NB4 (cell line): ENCODE measurements at regions not wholly inside any gene's neighbourhood (a gene's known extent, or its start where the extent isn't known, plus 50 kb on each side); places are given as distances from the start of the nearest gene placed in this dataset.

Source experiments
- DNase-seq: peaks from one replicate; pipeline ENCODE4 v3.0.0; 2010; ENCODE audit warnings: low read depth
- H3K4me3 ChIP-seq: one replicate; pipeline ENCODE4 v1.5.1; 2011; ENCODE audit warnings: mild to moderate bottlenecking, low read depth, low read length, moderate library complexity
- MYC ChIP-seq: IDR thresholded peaks from 2 replicates; pipeline ENCODE4 v1.6.1; 2011; ENCODE audit warnings: low read depth, low read length
- POLR2A ChIP-seq: IDR thresholded peaks from 2 replicates; pipeline ENCODE4 v1.6.1; 2011; ENCODE audit warnings: mild to moderate bottlenecking; ENCODE audit not compliant: insufficient read length; ENCODE audit errors: extremely low read depth
- TF ChIP-seq, protein P1 (sequence below): IDR thresholded peaks from one replicate; pipeline ENCODE4 v1.5.1; 2012; ENCODE audit warnings: low read depth, low read length
- TF ChIP-seq, protein P2 (sequence below): IDR thresholded peaks from 2 replicates; pipeline ENCODE4 v1.6.1; 2011; ENCODE audit warnings: low read depth, low read length

DNA sequence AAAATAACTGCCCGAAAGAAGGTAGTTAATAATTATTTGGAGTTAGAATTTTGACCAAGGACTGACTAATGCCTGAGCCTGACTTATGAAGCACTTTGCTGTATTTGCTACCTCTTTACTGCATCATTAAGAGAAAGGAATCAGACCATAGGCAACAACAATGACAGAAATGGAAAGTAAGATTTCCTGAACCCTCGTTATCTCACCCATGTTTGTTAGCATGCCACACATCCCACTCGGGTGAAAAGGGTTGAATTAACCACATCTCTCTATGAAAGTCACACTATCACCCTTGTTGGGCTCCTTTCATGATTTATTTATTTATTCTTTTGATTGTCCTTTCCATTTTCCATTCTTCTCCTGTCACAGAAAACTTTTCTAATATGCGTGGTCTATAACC is 59.6 kb downstream of the OLIG3 start:
- DNase-seq = no peak
- TF ChIP-seq, protein P1, sequence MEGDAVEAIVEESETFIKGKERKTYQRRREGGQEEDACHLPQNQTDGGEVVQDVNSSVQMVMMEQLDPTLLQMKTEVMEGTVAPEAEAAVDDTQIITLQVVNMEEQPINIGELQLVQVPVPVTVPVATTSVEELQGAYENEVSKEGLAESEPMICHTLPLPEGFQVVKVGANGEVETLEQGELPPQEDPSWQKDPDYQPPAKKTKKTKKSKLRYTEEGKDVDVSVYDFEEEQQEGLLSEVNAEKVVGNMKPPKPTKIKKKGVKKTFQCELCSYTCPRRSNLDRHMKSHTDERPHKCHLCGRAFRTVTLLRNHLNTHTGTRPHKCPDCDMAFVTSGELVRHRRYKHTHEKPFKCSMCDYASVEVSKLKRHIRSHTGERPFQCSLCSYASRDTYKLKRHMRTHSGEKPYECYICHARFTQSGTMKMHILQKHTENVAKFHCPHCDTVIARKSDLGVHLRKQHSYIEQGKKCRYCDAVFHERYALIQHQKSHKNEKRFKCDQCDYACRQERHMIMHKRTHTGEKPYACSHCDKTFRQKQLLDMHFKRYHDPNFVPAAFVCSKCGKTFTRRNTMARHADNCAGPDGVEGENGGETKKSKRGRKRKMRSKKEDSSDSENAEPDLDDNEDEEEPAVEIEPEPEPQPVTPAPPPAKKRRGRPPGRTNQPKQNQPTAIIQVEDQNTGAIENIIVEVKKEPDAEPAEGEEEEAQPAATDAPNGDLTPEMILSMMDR = no peak
- no peak for TF ChIP-seq POLR2A
- TF ChIP-seq MYC = no peak
- TF ChIP-seq, protein P2, sequence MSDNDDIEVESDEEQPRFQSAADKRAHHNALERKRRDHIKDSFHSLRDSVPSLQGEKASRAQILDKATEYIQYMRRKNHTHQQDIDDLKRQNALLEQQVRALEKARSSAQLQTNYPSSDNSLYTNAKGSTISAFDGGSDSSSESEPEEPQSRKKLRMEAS = no peak

DNA sequence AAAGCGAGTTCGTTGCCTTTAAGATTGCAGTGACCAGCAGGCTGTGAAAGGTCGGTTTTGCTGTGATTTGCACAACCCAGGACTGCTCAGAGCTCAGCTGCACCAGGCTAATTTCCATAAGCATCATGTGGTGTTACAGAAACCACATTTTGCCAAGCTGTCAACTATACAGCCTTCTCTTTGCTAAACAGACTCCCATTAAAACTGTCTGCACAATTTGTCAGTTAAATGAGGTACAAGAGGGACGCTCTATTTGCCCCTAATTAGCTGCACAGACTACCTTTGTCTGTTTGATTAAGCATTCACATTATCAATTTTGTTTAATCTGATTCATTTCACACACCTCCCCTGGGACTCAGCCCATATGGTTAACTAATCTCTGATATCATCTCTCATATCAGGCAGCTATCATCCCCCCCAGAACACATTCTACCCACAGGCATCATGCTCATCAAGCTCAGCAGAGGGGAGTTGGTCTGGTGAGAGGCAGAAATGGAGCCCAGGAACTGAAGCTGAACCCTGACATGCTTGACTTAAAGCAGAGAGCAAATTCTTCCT is 62.1 kb downstream of the OLIG3 start:
- H3K4me3 ChIP-seq = no peak overlapping the region
- TF ChIP-seq, protein P1 = no peak
- TF ChIP-seq, protein P2 = no peak
- no peak for TF ChIP-seq POLR2A
- TF ChIP-seq MYC = no peak
- no peak for DNase-seq

More for the DNA sequence above, 59.6 kb downstream of the OLIG3 start:
- H3K4me3 ChIP-seq = no peak overlapping the region

DNA sequence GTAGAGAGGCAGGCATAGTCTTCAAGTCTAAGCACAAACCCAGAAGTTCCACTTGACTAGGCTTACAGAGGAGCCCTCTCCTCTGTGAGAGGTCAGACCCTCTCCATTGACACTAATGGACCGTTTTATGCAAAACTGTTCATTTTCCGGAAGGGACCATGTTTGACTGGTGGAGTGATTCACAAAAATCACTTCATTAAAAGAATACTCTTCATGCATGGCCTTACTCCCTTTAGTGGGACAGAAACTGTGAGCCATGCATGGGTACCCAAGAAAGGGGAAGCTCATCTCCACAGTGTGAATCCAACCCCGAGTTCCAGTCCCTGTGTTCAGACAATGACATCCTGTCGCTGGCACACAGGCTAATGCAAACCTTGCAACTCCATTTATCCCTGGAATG is 63.2 kb downstream of the OLIG3 start:
- H3K4me3 ChIP-seq = no peak overlapping the region
- no peak for TF ChIP-seq MYC
- TF ChIP-seq, protein P1 = no peak
- TF ChIP-seq, protein P2 = no peak
- no peak for TF ChIP-seq POLR2A
- no peak for DNase-seq

DNA sequence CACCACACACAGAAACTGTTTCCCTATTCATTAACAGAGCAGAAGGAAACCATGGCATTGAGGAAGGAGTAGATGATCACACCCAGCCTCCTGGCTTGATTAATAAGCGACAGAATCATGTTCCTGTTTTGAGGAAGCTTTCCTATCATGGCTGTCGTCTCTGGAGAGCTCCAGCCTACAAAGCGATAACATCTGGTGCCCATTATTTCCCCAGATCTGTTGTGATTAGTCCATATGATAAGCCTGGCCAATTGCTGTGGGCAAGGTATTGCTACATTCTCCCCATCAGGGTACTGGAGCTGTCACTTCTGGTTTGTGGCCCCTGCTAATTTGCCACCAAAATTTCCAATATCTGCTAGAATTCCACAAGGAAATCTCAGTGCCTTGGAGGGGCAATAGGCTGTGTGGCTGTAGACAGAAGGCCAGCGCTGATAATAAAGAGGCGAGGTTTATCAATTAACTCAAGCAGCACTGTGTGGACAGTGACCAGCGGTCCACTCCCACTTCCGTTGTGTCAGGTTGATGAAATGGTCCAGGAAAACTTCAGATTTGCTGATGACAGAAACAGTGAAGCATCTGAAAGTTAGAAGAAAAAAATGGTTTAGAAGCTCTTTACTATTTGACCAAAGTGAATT is 66.4 kb downstream of the OLIG3 start:
- TF ChIP-seq, protein P1 = no peak
- TF ChIP-seq MYC (no peak), POLR2A (no peak)
- TF ChIP-seq, protein P2 = no peak
- DNase-seq = peak; percentile 10

DNA sequence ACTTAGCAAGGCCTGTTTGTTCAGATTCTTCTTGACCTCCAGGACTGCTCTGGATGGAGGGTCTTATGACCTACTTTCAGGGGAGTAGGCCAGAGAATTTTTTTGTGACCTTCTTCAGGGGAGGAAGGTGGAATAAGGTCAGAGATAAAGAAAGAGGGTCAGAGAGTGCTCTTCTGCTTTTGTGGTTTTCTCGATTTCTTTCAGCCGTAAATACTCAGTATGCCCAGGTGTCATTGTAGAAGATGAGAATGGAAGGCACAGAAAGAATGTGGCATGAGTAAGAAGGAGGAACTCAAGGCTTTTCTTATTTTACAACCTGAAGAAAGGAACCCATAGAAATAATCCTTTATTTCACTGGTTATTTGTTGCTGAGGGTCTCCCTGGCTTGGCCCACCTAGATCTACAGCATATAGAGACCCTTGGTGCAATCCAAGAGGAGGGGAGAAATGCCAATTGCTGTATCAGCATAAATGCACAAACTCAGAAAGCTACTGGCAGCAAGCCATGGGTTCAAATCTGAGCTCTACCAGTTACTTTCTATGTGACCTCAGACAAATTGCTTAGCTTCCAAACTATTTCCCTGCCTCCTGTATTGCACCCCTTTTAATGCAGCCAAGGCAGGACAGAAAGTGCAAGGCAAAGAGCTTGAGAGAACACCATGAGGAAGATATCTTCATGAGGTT is 68.0 kb downstream of the OLIG3 start:
- TF ChIP-seq, protein P1 = no peak
- TF ChIP-seq, protein P2 = no peak
- TF ChIP-seq MYC = no peak
- no peak for TF ChIP-seq POLR2A
- H3K4me3 ChIP-seq = no peak overlapping the region
- DNase-seq = no peak

More for the DNA sequence above, 66.4 kb downstream of the OLIG3 start:
- H3K4me3 ChIP-seq = no peak overlapping the region
